ENCODE measurements at regions not wholly inside any gene's neighbourhood (a gene's known extent, or its start where the extent isn't known, plus 50 kb on each side); places are given as distances from the start of the nearest gene placed in this dataset.
A peak's percentile ranks its signal among the peaks of the same experiment; 100 is the strongest.

- peak; percentile 65 for DNase-seq (ENCODE audit: low spot score)
These were observed 64.2 kb upstream of the FST start for GRCh38 chr5:53416144-53416738.

GRCh38 chr5:53418409-53418808, 62.0 kb upstream of the FST start:
- DNase-seq (ENCODE audit: low spot score) = no peak

GRCh38 chr5:53418826-53419658, 61.4 kb upstream of the FST start:
- no peak for DNase-seq (ENCODE audit: low spot score)

- no peak for DNase-seq (ENCODE audit: low spot score)
These were observed 57.9 kb upstream of the FST start for GRCh38 chr5:53422539-53422938.

GRCh38 chr5:53423724-53424123, 56.7 kb upstream of the FST start:
- DNase-seq (ENCODE audit: low spot score) = no peak

GRCh38 chr5:53424686-53425615, 55.5 kb upstream of the FST start:
- DNase-seq (ENCODE audit: low spot score) = no peak

GRCh38 chr5:53425687-53426511, 54.5 kb upstream of the FST start:
- DNase-seq (ENCODE audit: low spot score) = peak; percentile 86

GRCh38 chr5:53426512-53426830, 54.0 kb upstream of the FST start:
- DNase-seq (ENCODE audit: low spot score) = no peak

- no peak for DNase-seq (ENCODE audit: low spot score)
These were observed 53.6 kb upstream of the FST start for GRCh38 chr5:53426878-53427277.

GRCh38 chr5:53427965-53428364, 52.5 kb upstream of the FST start:
- DNase-seq (ENCODE audit: low spot score) = no peak

GRCh38 chr5:53429706-53430105, 50.7 kb upstream of the FST start:
- no peak for DNase-seq (ENCODE audit: low spot score)

GRCh38 chr5:53430618-53431252, 49.7 kb upstream of the FST start:
- DNase-seq (ENCODE audit: low spot score) = peak; percentile 47
